ENCODE measurements at regions not wholly inside any gene's neighbourhood (a gene's known extent, or its start where the extent isn't known, plus 50 kb on each side); places are given as distances from the start of the nearest gene placed in this dataset.
A peak's percentile ranks its signal among the peaks of the same experiment; 100 is the strongest.

GRCh38 chrX:44036336-44036735 lies 63.1 kb upstream of the NDP start:
- WGBS, 10 experiments = 10 to 100% (median 38%) methylated on average over 1 to 3 of the region's 3 CpGs; no CpG with 5 or more reads in 4 of the 10 experiments
- no peak overlapping the region for H3K27ac ChIP-seq
- no peak for ATAC-seq (replicated peaks in 6 of 8)
- H3K4me1 ChIP-seq (replicated peaks in 1 of 2) = peaks cover 5 to 7% of the 10 kb centered on the region in 2 donors
- in situ Hi-C loops (cut with MboI; ENCODE audit: low pct_unique_long_range_greater_than_20kb in 2 of 9, low sequenced_read_pairs in 9 of 9, unreplicated experiment in 9 of 9) = no loop called here
- no peak overlapping the region for H3K4me3 ChIP-seq

GRCh38 chrX:44035571-44035970 lies 62.4 kb upstream of the NDP start:
- Histone ChIP-seq H3K4me1 (replicated peaks in 1 of 2) (peaks cover 5 to 7% of the 10 kb centered on the region in 2 donors), H3K27ac (no peak overlapping the region), H3K4me3 (no peak overlapping the region)
- WGBS, 10 experiments = 20 to 40% methylated on average over 1 of the region's 2 CpGs; no CpG with 5 or more reads in 8 of the 10 experiments
- no peak for ATAC-seq (replicated peaks in 6 of 8)
- in situ Hi-C loops (cut with MboI; ENCODE audit: low pct_unique_long_range_greater_than_20kb in 2 of 9, low sequenced_read_pairs in 9 of 9, unreplicated experiment in 9 of 9) = no loop called here

- H3K27ac ChIP-seq = no peak overlapping the region
- ATAC-seq (replicated peaks in 6 of 8) = no peak
- no peak overlapping the region for H3K4me3 ChIP-seq
- in situ Hi-C loops (cut with MboI; ENCODE audit: low pct_unique_long_range_greater_than_20kb in 2 of 9, low sequenced_read_pairs in 9 of 9, unreplicated experiment in 9 of 9) = no loop called here
- H3K4me1 ChIP-seq (replicated peaks in 1 of 2) = no peaks in the 10 kb centered on the region
- WGBS, 10 experiments = 15 to 100% (median 51%) methylated on average over 1 to 2 of the region's 2 CpGs; no CpG with 5 or more reads in 4 of the 10 experiments
These were observed 59.3 kb upstream of the NDP start for GRCh38 chrX:44032479-44032878.

- ATAC-seq (replicated peaks in 6 of 8) = peak in 2 of 8 experiments; percentile 91 to 93
- Histone ChIP-seq H3K4me1 (replicated peaks in 1 of 2) (no peaks in the 10 kb centered on the region), H3K27ac (no peak overlapping the region), H3K4me3 (no peak overlapping the region)
- in situ Hi-C loops (cut with MboI; ENCODE audit: low pct_unique_long_range_greater_than_20kb in 2 of 9, low sequenced_read_pairs in 9 of 9, unreplicated experiment in 9 of 9) = no loop called here
- WGBS, 10 experiments = 0 to 100% (median 71%) methylated on average over 1 of the region's 1 CpG; no CpG with 5 or more reads in 7 of the 10 experiments
These were observed 52.4 kb upstream of the NDP start for GRCh38 chrX:44025555-44025954.
